GM12801 (cell line): ENCODE measurements at regions not wholly inside any gene's neighbourhood (a gene's known extent, or its start where the extent isn't known, plus 50 kb on each side); places are given as distances from the start of the nearest gene placed in this dataset.

Experiments
- TF ChIP-seq, protein P1 (sequence below): IDR thresholded peaks from one replicate; pipeline ENCODE4 v1.5.1; 2011; ENCODE audit warnings: control low read depth; ENCODE audit not compliant: insufficient read length; ENCODE audit errors: extremely low read depth

DNA sequence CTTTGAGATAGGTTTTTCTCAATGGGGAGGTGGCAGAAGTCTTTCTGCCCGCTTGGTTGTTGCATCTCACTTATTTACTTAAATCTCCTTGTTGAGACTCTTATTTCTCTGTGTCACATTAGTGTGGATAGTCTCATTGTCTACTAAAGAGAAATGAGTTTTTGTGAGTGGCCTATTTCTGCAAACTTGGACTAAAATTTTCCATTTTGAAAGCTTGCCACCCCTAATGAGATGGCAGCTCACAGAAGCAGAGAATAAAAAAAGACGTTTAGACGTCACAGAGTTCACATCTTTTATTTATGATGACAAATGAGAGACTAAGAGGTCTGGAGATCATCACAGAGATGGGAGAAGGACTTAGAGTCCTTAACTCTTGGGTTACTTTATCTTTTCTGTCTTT lies 262.7 kb upstream of the PHYHIPL start:
- TF ChIP-seq, protein P1, sequence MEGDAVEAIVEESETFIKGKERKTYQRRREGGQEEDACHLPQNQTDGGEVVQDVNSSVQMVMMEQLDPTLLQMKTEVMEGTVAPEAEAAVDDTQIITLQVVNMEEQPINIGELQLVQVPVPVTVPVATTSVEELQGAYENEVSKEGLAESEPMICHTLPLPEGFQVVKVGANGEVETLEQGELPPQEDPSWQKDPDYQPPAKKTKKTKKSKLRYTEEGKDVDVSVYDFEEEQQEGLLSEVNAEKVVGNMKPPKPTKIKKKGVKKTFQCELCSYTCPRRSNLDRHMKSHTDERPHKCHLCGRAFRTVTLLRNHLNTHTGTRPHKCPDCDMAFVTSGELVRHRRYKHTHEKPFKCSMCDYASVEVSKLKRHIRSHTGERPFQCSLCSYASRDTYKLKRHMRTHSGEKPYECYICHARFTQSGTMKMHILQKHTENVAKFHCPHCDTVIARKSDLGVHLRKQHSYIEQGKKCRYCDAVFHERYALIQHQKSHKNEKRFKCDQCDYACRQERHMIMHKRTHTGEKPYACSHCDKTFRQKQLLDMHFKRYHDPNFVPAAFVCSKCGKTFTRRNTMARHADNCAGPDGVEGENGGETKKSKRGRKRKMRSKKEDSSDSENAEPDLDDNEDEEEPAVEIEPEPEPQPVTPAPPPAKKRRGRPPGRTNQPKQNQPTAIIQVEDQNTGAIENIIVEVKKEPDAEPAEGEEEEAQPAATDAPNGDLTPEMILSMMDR = no peak

DNA sequence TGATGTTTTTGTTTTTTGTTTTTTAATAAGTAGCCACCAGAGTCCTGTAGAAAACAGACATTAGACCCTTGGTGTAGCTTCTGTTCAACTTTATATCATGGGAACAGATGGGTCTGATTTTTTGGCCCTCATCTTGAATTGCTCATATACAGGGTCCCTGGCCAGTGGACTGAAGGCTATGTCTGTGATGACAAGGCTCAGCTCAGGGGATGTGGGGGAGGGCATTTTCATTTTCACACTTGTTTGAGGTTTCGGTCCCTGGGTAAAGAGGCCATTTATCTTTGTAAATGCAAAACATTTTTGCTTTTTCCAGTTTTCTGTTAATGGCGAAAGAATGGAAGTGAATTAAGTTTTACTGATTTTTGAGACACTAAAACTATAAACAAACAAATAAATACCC lies 257.6 kb upstream of the PHYHIPL start:
- TF ChIP-seq, protein P1 = no peak

DNA sequence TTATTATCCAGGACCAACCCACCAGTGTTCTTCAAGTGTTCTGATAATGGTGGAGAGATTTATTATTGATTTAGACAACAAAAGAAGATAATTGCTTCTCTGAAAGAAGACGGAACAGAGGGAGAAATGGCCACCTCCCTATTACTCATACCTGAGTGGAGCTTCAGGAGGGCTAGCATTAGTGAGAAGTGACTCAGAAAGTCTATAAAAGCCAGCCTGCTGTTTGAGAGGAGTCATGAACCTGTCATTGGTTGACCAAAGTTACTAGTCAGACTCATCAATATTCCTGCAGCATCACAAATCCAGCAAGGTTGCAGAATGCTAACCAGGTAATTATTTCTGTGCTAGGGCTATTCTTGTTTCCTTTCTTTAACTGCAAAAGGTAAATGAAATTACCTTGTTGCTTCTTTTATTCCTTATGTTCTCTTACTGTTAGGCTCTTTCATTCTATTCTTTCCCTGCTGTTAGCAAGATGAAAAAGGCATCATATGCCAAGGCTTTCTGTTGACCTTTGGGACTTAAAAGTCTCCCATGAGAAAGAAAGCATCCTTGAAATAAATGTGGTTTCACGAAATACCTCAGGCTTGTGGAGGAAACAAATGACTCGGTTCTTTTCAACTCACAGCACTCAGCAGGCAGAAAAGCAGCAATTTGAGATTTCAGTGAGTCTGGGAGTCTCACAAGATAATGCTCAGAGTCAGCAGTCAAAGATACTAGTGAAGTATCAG lies 256.4 kb upstream of the PHYHIPL start:
- TF ChIP-seq, protein P1 = no peak

DNA sequence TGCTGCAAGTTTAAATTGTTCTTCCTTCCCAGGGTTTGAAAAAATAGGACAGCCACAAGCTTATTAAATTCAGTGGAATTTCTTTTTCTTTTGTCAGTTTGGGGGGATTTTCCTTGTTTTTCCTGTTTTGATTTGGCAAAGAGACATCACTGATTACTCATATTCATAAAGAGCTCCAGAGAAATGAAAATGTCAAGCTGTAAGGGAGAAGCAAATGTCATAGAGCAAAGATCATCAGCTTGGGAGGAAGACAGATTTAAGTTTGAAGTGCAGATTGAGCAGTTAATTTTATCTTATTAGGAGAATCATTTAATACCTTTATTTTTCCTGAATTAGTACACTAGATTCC lies 255.8 kb upstream of the PHYHIPL start:
- TF ChIP-seq, protein P1 = no peak

DNA sequence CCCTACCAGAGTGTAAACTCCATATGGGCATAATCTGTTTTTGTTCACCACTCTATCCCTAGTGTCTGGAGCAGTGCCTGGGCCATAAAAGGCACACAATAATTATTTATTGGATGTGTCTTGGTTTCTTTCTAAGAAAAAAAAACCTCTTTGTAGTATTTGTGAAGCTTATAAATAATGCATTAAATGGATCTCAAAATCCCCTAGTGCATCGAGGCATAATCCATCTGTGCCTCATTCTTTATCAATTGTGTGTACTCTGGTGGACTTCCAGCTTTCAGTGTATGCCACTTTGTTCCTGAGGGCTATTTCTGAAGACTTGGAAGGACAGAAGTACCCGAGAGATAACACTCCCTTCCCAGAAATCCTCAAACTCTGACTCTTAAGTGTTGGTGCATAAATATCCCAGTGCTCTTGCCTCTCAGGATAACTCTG lies 255.0 kb upstream of the PHYHIPL start:
- TF ChIP-seq, protein P1 = no peak

DNA sequence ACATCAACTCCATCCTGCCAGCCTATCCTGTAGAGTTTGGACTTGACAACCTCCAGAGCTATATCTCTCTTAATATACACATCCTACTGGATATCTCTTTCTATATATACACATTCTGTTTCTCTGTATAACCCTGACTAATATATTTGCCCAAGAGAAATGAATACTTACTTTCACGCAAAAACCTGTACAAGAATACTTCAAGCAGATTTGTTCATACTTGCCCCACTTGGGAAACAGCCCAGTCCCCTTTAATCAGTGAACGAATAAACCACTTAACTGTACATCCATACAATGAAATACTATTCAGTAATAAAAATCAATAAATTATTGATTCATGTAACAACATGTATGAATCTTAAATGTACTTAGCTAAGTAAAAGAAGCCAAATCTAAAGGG lies 251.1 kb upstream of the PHYHIPL start:
- TF ChIP-seq, protein P1 = no peak

DNA sequence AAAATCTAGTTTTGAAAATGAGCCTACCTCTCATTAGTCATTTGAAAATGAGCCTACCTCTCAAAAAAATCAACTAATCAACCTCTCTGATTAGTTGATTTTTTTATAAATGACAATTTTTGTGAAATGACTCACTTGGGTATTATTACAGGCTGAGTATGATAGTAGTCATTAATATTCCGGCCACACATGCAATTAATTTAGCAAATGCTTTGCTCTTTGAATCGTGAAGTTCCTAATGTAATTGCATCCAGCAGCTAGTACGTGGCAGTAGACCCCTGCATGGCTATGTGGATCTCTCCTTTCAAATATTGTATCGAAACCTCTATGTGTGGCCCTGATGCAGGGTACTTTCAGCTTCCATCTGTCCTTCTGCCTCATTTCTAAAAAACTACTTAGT lies 245.9 kb upstream of the PHYHIPL start:
- TF ChIP-seq, protein P1 = no peak
